Nephron progenitor cell (in vitro differentiated cells): ENCODE measurements at regions not wholly inside any gene's neighbourhood (a gene's known extent, or its start where the extent isn't known, plus 50 kb on each side); places are given as distances from the start of the nearest gene placed in this dataset.

ENCODE experiments used
- DNase-seq: peaks from one replicate; pipeline ENCODE4 v3.0.0; 2021
- H3K27ac Mint-ChIP-seq: 2 replicates; pipeline ENCODE4 v1.8.0; 2021; ENCODE audit warnings: mild to moderate bottlenecking, moderate library complexity, mixed read lengths
- H3K27me3 Mint-ChIP-seq: 2 replicates; pipeline ENCODE4 v1.8.0; 2021; ENCODE audit warnings: mild to moderate bottlenecking, low read depth, mixed read lengths; ENCODE audit not compliant: poor library complexity
- H3K36me3 Mint-ChIP-seq: 2 replicates; pipeline ENCODE4 v1.8.0; 2021; ENCODE audit warnings: low read depth, mixed read lengths
- H3K4me1 Mint-ChIP-seq: 2 replicates; pipeline ENCODE4 v1.8.0; 2021; ENCODE audit warnings: mixed read lengths
- H3K4me3 Mint-ChIP-seq: 2 replicates; pipeline ENCODE4 v1.8.0; 2021; ENCODE audit warnings: mild to moderate bottlenecking, moderate library complexity, mixed read lengths
- H3K9me3 Mint-ChIP-seq: 2 replicates; pipeline ENCODE4 v1.8.0; 2021; ENCODE audit warnings: mild to moderate bottlenecking, moderate library complexity, mixed read lengths
- TF ChIP-seq, protein P1 (sequence below): fragments of 200-600 bp; sonication (generic); IDR thresholded peaks from 2 replicates; pipeline ENCODE4 v1.5.0; 2021; ENCODE audit warnings: antibody characterized with exemption

DNA sequence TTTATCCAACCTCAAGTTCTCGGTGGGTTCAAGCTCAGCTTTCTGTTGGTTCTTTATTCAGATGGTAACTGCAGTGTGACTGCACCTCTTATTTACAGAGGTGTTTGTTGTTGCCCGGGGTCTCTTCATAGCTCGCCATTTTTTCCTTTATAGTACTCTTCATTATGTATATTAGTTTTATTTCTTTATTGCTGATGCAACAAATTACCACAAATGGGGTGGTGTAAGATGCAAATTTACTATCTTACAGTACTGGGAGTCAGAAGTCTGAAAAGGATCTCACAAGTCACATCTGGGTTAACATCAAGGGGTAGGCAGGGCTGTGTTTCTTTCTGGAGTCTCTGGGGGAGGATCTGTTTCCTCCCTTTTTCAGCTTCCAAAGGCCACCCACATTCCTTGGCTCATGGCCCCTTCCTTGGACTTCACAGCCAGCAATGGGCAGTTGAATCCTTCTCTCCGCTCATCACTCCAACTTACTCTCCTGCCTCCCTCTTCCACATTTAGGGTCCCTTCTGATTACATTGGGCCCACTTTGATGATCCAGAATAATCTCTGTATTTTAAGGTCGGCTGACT is 241.2 kb downstream of the HAPSTR1 start:
- no peak for DNase-seq
- H3K27me3 Mint-ChIP-seq: peaks cover 9% of the 10 kb centered on the region
- H3K9me3 Mint-ChIP-seq: peaks cover 9% of the 10 kb centered on the region
- TF ChIP-seq, protein P1, sequence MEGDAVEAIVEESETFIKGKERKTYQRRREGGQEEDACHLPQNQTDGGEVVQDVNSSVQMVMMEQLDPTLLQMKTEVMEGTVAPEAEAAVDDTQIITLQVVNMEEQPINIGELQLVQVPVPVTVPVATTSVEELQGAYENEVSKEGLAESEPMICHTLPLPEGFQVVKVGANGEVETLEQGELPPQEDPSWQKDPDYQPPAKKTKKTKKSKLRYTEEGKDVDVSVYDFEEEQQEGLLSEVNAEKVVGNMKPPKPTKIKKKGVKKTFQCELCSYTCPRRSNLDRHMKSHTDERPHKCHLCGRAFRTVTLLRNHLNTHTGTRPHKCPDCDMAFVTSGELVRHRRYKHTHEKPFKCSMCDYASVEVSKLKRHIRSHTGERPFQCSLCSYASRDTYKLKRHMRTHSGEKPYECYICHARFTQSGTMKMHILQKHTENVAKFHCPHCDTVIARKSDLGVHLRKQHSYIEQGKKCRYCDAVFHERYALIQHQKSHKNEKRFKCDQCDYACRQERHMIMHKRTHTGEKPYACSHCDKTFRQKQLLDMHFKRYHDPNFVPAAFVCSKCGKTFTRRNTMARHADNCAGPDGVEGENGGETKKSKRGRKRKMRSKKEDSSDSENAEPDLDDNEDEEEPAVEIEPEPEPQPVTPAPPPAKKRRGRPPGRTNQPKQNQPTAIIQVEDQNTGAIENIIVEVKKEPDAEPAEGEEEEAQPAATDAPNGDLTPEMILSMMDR: no peak
- no peak overlapping the region for H3K4me3 Mint-ChIP-seq
- no peaks in the 10 kb centered on the region for H3K36me3 Mint-ChIP-seq
- peaks cover 22% of the 10 kb centered on the region for H3K4me1 Mint-ChIP-seq
- H3K27ac Mint-ChIP-seq: no peak overlapping the region

DNA sequence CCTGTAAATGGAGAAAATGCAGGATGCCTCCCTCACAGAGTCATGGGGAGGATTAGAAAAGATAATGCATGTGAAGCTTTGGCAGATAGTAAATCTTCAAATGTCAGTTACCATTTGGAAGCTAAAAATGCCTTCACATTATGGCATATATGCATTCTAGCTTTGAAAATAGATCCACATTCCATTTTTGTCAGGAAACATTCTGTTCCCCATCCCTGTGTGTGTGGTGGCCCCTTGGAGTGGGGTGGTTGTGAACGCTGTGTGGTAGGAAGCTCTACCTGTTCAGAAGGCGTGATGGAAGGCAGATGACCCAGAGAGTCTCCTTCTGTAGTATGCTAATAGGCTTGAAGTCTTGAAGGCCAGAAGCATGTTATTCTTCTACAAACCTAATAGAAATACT is 242.0 kb downstream of the HAPSTR1 start:
- peaks cover 23% of the 10 kb centered on the region for H3K4me1 Mint-ChIP-seq
- no peaks in the 10 kb centered on the region for H3K36me3 Mint-ChIP-seq
- TF ChIP-seq, protein P1: no peak
- H3K4me3 Mint-ChIP-seq: no peak overlapping the region
- DNase-seq: no peak
- H3K27me3 Mint-ChIP-seq: peaks cover 15% of the 10 kb centered on the region
- no peak overlapping the region for H3K27ac Mint-ChIP-seq
- peaks cover 9% of the 10 kb centered on the region for H3K9me3 Mint-ChIP-seq

DNA sequence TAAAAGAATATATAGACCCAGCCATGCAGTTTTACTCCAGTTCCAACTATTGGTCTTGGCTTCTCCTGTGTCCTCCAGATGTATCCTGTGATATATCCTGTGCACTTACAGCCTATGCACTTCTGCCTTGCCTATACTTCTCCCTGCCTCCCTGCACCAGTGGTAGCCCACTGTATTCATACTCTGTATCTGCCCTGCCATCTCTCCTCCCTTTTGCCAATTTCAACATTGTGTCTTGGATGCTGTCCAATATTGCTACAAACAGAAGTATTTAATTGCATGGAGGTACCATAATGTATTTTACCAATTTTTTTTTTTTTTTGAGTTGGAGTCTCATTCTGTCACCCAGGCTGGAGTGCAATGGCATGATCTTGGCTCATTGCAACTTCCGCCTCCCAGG is 242.7 kb downstream of the HAPSTR1 start:
- H3K9me3 Mint-ChIP-seq: peaks cover 9% of the 10 kb centered on the region
- TF ChIP-seq, protein P1: no peak
- no peaks in the 10 kb centered on the region for H3K36me3 Mint-ChIP-seq
- no peak overlapping the region for H3K4me3 Mint-ChIP-seq
- H3K27ac Mint-ChIP-seq: no peak overlapping the region
- peaks cover 17% of the 10 kb centered on the region for H3K27me3 Mint-ChIP-seq
- DNase-seq: no peak
- peaks cover 23% of the 10 kb centered on the region for H3K4me1 Mint-ChIP-seq

DNA sequence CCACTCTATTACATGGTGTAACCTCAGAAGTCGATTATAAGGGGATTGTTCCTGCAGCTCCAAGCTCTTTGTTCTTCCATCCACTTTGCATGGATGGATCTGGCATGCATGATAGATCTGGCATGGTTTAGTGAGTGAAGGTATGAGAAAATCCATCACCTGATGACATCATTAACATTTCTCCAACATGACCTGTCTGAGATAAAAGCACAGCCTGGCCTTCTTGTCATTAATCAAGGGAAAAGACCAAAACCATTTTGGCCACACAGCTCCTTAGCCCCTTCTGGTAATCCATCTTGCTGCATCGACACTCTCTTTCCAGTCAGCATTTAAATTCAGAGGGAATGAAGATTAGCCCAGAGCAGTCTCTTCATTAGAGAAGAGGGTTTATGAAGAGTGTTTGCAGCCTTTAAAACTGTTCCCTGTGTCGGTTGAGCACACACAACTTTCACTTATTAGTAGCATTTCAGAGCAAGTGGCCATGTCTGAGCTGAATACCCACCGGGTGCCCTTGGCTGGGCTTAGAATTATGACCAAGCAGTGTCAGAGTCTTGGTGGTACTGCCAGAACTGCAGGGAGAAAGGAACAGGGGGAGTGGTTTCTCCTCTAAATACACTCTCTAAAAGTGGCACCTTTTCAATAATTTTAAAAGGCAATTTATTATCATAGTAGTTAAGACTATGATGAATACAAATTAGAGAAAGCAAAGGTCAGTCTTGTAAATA is 246.0 kb downstream of the HAPSTR1 start:
- TF ChIP-seq, protein P1: no peak
- no peaks in the 10 kb centered on the region for H3K36me3 Mint-ChIP-seq
- H3K27ac Mint-ChIP-seq: no peak overlapping the region
- DNase-seq: no peak
- no peak overlapping the region for H3K4me3 Mint-ChIP-seq
- peaks cover 30% of the 10 kb centered on the region for H3K4me1 Mint-ChIP-seq
- peaks cover 8% of the 10 kb centered on the region for H3K9me3 Mint-ChIP-seq
- peaks cover 12% of the 10 kb centered on the region for H3K27me3 Mint-ChIP-seq

DNA sequence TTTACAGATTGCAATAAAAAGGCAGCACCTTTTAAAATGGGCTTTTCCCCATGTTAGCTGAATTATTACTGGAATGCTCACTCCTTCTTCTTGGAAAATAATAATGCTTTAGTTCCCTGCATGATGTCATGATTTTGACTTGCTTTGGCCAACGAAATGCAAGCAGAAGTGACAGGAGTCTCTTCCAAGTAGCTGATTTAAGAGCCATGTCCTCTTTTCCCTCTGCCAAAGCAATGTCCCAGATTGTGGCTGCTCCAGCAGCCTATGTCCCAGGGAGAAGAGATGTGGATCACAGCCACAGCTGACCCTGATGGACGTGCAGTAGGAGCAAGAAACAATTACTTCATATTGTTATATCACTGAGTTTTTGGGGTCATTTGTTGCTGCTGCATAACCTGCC is 246.6 kb downstream of the HAPSTR1 start:
- no peak for DNase-seq
- Mint-ChIP-seq H3K27me3 (peaks cover 14% of the 10 kb centered on the region), H3K36me3 (no peaks in the 10 kb centered on the region), H3K4me1 (peaks cover 36% of the 10 kb centered on the region), H3K4me3 (no peak overlapping the region), H3K9me3 (peaks cover 2% of the 10 kb centered on the region), H3K27ac (no peak overlapping the region)
- TF ChIP-seq, protein P1: no peak

DNA sequence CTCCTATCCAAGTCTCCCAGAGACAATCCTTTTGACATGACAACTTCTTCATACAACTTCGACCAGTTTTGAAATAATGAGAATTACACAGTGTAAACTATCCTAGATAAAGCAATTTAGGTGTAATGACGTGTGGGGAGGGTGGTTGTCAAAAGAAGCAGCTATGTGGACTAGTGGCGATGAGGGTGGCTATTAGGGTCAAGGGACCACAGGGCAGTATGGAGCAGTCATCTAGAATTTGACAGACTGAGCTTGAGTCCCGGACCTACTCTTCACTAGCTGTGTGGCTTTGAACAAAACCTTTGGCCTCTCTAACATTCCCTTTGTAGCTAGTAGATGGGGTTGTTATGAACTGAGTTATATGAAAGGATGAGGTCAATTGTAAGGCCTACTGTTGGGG is 247.1 kb downstream of the HAPSTR1 start:
- peaks cover 40% of the 10 kb centered on the region for H3K4me1 Mint-ChIP-seq
- H3K9me3 Mint-ChIP-seq: no peaks in the 10 kb centered on the region
- H3K27me3 Mint-ChIP-seq: peaks cover 15% of the 10 kb centered on the region
- H3K27ac Mint-ChIP-seq: no peak overlapping the region
- no peak for DNase-seq
- H3K36me3 Mint-ChIP-seq: no peaks in the 10 kb centered on the region
- TF ChIP-seq, protein P1: no peak
- no peak overlapping the region for H3K4me3 Mint-ChIP-seq
